ENCODE measurements at regions not wholly inside any gene's neighbourhood (a gene's known extent, or its start where the extent isn't known, plus 50 kb on each side); places are given as distances from the start of the nearest gene placed in this dataset.
A peak's percentile ranks its signal among the peaks of the same experiment; 100 is the strongest.

DNA sequence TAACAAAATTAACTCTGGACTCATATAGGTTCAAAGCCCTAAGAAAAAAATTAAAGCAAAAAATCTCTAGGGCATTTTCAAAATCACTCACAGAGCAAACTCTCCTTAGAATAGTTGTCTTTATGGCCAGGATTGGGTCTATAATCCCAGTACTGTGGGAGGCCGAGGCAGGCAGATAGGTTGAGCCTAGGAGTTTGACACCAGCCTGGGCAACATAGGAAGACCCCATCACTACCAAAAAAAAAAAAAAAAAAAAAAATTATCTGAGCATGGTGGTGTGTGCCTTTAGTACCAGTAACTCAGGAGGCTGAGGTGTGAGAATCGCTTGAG, 378.1 kb upstream of the TGFBR2 start:
- DNase-seq (no peak), FAIRE-seq (no peak)
- Histone ChIP-seq H3K4me1 (ENCODE audit: control insufficient read depth in 2 of 3, insufficient read depth in 2 of 3, low read depth in 1 of 3, low read length in 3 of 3) (peaks cover 0 to 4% (median 0%) of the 10 kb centered on the region in 3 donors), H3K9ac (ENCODE audit: low read length in 3 of 3) (no peak overlapping the region), H3K36me3 (ENCODE audit: control insufficient read depth in 2 of 3, insufficient read depth in 3 of 3, low read length in 3 of 3) (no peaks in the 10 kb centered on the region), H3K27me3 (ENCODE audit: control insufficient read depth, insufficient read depth, low read length) (no peaks in the 10 kb centered on the region), H3K9me3 (ENCODE audit: control insufficient read depth in 2 of 3, insufficient read depth in 1 of 3, low read length in 3 of 3) (no peaks in the 10 kb centered on the region), H3K27ac (ENCODE audit: low read depth in 2 of 2, low read length in 2 of 2) (peak overlapping the region in 1 of 2 donors; percentile 57), H3K4me3 (ENCODE audit: low read length in 3 of 3) (no peak overlapping the region)
- TF ChIP-seq, protein P1, sequence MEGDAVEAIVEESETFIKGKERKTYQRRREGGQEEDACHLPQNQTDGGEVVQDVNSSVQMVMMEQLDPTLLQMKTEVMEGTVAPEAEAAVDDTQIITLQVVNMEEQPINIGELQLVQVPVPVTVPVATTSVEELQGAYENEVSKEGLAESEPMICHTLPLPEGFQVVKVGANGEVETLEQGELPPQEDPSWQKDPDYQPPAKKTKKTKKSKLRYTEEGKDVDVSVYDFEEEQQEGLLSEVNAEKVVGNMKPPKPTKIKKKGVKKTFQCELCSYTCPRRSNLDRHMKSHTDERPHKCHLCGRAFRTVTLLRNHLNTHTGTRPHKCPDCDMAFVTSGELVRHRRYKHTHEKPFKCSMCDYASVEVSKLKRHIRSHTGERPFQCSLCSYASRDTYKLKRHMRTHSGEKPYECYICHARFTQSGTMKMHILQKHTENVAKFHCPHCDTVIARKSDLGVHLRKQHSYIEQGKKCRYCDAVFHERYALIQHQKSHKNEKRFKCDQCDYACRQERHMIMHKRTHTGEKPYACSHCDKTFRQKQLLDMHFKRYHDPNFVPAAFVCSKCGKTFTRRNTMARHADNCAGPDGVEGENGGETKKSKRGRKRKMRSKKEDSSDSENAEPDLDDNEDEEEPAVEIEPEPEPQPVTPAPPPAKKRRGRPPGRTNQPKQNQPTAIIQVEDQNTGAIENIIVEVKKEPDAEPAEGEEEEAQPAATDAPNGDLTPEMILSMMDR (IDR thresholded peaks at IDR 0.05; ENCODE audit: borderline replicate concordance, extremely low read depth, insufficient read depth): no peak
- intact Hi-C loops (cut with DNase I): no loop called here

DNA sequence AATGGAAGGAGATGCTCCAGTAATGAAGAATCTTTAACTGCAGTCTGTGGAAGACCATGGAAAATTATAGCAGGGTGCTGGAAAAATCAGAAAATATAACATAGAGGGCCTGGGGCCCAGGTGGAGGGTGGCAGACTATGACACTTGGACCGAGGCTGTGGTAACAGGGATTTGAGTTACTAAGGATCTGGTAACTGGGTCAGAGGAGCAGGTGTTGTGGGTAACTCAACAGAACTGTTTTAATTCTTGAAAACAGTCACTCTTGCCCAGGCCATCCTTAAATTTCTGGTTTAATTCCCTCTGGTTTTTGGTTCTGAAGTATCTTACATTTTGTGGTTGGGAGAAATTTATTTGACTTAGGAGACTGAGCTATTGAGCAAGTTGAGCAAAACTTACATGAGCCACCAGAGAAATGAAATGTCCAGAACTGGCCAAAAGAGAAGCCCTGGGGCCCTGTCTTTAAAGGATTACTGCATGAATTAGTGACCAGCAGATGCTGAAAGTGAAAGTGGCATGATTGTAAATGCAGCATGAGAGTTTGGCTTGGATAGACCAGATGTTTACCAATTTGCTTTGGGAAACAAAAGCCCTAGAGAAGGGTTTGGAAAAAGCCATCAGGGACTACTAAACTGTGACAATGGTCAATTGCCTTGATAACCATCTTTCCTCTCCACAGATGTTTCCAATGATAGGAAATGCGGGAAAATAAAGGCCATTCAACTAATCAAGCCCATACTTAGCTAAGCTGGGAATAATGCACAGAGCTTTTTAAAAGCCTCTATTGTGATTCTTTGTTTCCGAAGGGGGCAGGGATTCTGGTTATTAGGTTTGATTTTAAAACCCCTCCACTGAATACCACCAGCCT, 374.9 kb upstream of the TGFBR2 start:
- Histone ChIP-seq H3K27ac (ENCODE audit: low read depth in 2 of 2, low read length in 2 of 2) (no peak overlapping the region), H3K36me3 (ENCODE audit: control insufficient read depth in 2 of 3, insufficient read depth in 3 of 3, low read length in 3 of 3) (no peaks in the 10 kb centered on the region), H3K27me3 (ENCODE audit: control insufficient read depth, insufficient read depth, low read length) (no peaks in the 10 kb centered on the region), H3K9ac (ENCODE audit: low read length in 3 of 3) (no peak overlapping the region), H3K4me1 (ENCODE audit: control insufficient read depth in 2 of 3, insufficient read depth in 2 of 3, low read depth in 1 of 3, low read length in 3 of 3) (peaks cover 0 to 4% (median 0%) of the 10 kb centered on the region in 3 donors), H3K9me3 (ENCODE audit: control insufficient read depth in 2 of 3, insufficient read depth in 1 of 3, low read length in 3 of 3) (no peaks in the 10 kb centered on the region), H3K4me3 (ENCODE audit: low read length in 3 of 3) (no peak overlapping the region)
- intact Hi-C loops (cut with DNase I): no loop called here
- TF ChIP-seq, protein P1 (IDR thresholded peaks at IDR 0.05; ENCODE audit: borderline replicate concordance, extremely low read depth, insufficient read depth): no peak
- FAIRE-seq (no peak), DNase-seq (no peak)

DNA sequence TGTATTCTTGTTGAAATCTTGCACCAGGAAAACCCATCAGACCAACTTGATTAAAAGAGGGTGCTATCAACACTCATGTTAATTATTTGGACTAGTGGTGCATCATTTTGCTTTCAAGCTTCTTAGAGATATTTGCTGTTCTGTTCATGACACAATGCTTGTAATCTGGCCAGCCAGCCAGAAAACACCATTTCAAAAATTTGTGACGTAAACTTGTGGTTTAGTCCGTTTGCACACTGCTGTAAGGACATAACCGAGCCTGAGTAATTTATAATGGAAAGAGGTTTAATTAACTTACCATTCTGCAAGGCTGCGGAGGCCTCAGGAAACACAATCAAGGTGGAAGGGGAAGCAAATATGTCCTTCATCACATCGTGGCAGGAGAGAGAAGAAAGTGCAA, 374.3 kb upstream of the TGFBR2 start:
- Histone ChIP-seq H3K36me3 (ENCODE audit: control insufficient read depth in 2 of 3, insufficient read depth in 3 of 3, low read length in 3 of 3) (no peaks in the 10 kb centered on the region), H3K27ac (ENCODE audit: low read depth in 2 of 2, low read length in 2 of 2) (no peak overlapping the region), H3K4me1 (ENCODE audit: control insufficient read depth in 2 of 3, insufficient read depth in 2 of 3, low read depth in 1 of 3, low read length in 3 of 3) (peaks cover 0 to 2% (median 0%) of the 10 kb centered on the region in 3 donors), H3K9me3 (ENCODE audit: control insufficient read depth in 2 of 3, insufficient read depth in 1 of 3, low read length in 3 of 3) (no peaks in the 10 kb centered on the region), H3K27me3 (ENCODE audit: control insufficient read depth, insufficient read depth, low read length) (no peaks in the 10 kb centered on the region), H3K9ac (ENCODE audit: low read length in 3 of 3) (no peak overlapping the region), H3K4me3 (ENCODE audit: low read length in 3 of 3) (no peak overlapping the region)
- peak in 1 of 5 donors; percentile 8 for DNase-seq
- FAIRE-seq: no peak
- intact Hi-C loops (cut with DNase I): no loop called here
- TF ChIP-seq, protein P1 (IDR thresholded peaks at IDR 0.05; ENCODE audit: borderline replicate concordance, extremely low read depth, insufficient read depth): no peak
